ENCODE measurements at regions not wholly inside any gene's neighbourhood (a gene's known extent, or its start where the extent isn't known, plus 50 kb on each side); places are given as distances from the start of the nearest gene placed in this dataset.

GRCh38 chr3:150344079-150344759, 63.9 kb upstream of the TSC22D2 start:
- H3K9ac ChIP-seq (ENCODE audit: control insufficient read depth, insufficient read depth, low read length) = no peak overlapping the region
- TF ChIP-seq STAT3 (IDR thresholded peaks at IDR 0.05; ENCODE audit: low read depth, low read length) = no peak
- no peak for TF ChIP-seq JUND (IDR thresholded peaks at IDR 0.05; ENCODE audit: low read depth, low read length)
- TF ChIP-seq RUNX3 (IDR thresholded peaks at IDR 0.05; ENCODE audit: low read length) = no peak
- TF ChIP-seq EZH2 (IDR thresholded peaks at IDR 0.05; ENCODE audit: borderline replicate concordance, control insufficient read depth, low read depth, low read length) = no peak
- no peak for TF ChIP-seq HDAC2 (IDR thresholded peaks at IDR 0.05)
- TF ChIP-seq ZNF384 (IDR thresholded peaks at IDR 0.05; ENCODE audit: borderline replicate concordance, low read depth, low read length) = no peak
- TF ChIP-seq STAT1 (conservative IDR thresholded peaks at IDR 0.05) = no peak
- TF ChIP-seq MEF2A (IDR thresholded peaks at IDR 0.05; ENCODE audit: insufficient read depth, low read depth, low read length) = no peak
- TF ChIP-seq SMAD5 (IDR thresholded peaks at IDR 0.05; ENCODE audit: low read depth) = no peak
- H2AFZ ChIP-seq (ENCODE audit: control insufficient read depth, low read depth, low read length) = no peak overlapping the region
- H3K4me3 ChIP-seq = no peak overlapping the region
- H3K4me1 ChIP-seq (ENCODE audit: control insufficient read depth, insufficient read depth, low read length) = no peaks in the 10 kb centered on the region
- BruUV-seq (replicated peaks) = no TSS peak
- H3K9me3 ChIP-seq (replicated peaks; ENCODE audit: control insufficient read depth, insufficient read depth, low read length) = no peaks in the 10 kb centered on the region
- no peaks in the 10 kb centered on the region for H3K79me2 ChIP-seq (ENCODE audit: control insufficient read depth, insufficient read depth, low read length)
- RAD21 ChIA-PET (ENCODE audit: unreplicated experiment) = no interaction called here
- ATAC-seq (no peak), FAIRE-seq (no peak), DNase-seq (ENCODE audit: low read depth, low spot score) (no peak)
- no peaks in the 10 kb centered on the region for H3K36me3 ChIP-seq (ENCODE audit: control insufficient read depth in 2 of 2, insufficient read depth in 2 of 2, low read length in 1 of 2)
- H3K27me3 ChIP-seq (replicated peaks in 1 of 2; ENCODE audit: control insufficient read depth in 2 of 2, insufficient read depth in 2 of 2, low read length in 1 of 2) = no peaks in the 10 kb centered on the region; a peak in 1 of 4 replicates
- SMC1A ChIA-PET (ENCODE audit: uncharacterized antibody, unreplicated experiment) = interaction anchor here (0.6 to 1.3 kb wide), 2 partner anchors 20 to 309 kb away, joined by 3 read pairs; no protein-coding TSS in a partner anchor
- POLR2A ChIA-PET = no interaction called here
- WGBS (ENCODE audit: insufficient coverage, insufficient replicate concordance, low lambda C conversion rate, missing lambda C conversion rate) = 58% methylated on average over 8 of the region's 8 CpGs
- H4K20me1 ChIP-seq (ENCODE audit: control insufficient read depth, insufficient read depth) = no peaks in the 10 kb centered on the region
- CTCF ChIA-PET = no interaction called here
- no peak overlapping the region for H3K27ac ChIP-seq (ENCODE audit: control insufficient read depth, insufficient read depth)
- no peak overlapping the region for H3K4me2 ChIP-seq (ENCODE audit: control insufficient read depth, insufficient read depth)
- intact Hi-C loops (cut with micrococcal nuclease; ENCODE audit: unreplicated experiment) (no loop called here), in situ Hi-C loops (cut with MboI) (no loop called here)
